Gastrocnemius medialis (tissue), 4 donors: ENCODE measurements at regions not wholly inside any gene's neighbourhood (a gene's known extent, or its start where the extent isn't known, plus 50 kb on each side); places are given as distances from the start of the nearest gene placed in this dataset.

Experiments
- POLR2A ChIP-seq, 2 donors: fragments of 450-650 bp; IDR thresholded peaks; one replicate each; pipeline ENCODE4 v1.6.1; 2017; ENCODE audit warnings: antibody characterized with exemption in 2 of 2, mild to moderate bottlenecking in 2 of 2, moderate library complexity in 2 of 2
- TF ChIP-seq, protein P1 (sequence below), 5 experiments: fragments of 450-650 bp in 3 of 5; fragments of 200-600 bp in 2 of 5; sonication (generic) in 2 of 5; IDR thresholded peaks in 4 of 5; conservative IDR thresholded peaks in 1 of 5; 1 replicate in 4 of 5; 2 replicates in 1 of 5; pipeline ENCODE4 v1.5.1; 2016 to 2019; ENCODE audit warnings: antibody characterized with exemption in 5 of 5, mild to moderate bottlenecking in 3 of 5, moderate library complexity in 3 of 5

DNA sequence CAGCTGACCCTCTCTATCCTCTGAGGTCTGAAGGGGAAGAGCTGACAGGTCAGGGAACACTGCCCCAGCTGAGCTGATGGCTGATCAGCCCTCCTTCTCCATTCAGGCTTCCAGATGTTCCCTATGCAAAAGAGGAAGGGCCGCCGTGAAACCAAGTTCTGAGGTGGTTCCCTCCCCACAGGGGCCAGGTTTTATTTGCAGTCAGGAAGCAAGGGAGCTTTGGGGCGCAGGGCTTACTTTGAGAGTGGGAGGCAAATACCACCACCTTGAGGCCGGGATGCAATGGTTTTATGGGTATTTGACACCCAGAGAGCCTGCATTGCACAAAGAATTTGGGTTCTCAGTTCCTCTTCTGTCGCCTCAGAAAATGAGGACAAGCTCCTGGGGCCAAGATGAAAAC lies 186.9 kb downstream of the ARRDC4 start:
- no peak for TF ChIP-seq POLR2A (IDR thresholded peaks at IDR 0.05)
- TF ChIP-seq, protein P1, sequence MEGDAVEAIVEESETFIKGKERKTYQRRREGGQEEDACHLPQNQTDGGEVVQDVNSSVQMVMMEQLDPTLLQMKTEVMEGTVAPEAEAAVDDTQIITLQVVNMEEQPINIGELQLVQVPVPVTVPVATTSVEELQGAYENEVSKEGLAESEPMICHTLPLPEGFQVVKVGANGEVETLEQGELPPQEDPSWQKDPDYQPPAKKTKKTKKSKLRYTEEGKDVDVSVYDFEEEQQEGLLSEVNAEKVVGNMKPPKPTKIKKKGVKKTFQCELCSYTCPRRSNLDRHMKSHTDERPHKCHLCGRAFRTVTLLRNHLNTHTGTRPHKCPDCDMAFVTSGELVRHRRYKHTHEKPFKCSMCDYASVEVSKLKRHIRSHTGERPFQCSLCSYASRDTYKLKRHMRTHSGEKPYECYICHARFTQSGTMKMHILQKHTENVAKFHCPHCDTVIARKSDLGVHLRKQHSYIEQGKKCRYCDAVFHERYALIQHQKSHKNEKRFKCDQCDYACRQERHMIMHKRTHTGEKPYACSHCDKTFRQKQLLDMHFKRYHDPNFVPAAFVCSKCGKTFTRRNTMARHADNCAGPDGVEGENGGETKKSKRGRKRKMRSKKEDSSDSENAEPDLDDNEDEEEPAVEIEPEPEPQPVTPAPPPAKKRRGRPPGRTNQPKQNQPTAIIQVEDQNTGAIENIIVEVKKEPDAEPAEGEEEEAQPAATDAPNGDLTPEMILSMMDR (IDR thresholded peaks at IDR 0.05 in 4 of 5, conservative IDR thresholded peaks at IDR 0.05 in 1 of 5), result no peak
